ENCODE measurements at regions not wholly inside any gene's neighbourhood (a gene's known extent, or its start where the extent isn't known, plus 50 kb on each side); places are given as distances from the start of the nearest gene placed in this dataset.

DNA sequence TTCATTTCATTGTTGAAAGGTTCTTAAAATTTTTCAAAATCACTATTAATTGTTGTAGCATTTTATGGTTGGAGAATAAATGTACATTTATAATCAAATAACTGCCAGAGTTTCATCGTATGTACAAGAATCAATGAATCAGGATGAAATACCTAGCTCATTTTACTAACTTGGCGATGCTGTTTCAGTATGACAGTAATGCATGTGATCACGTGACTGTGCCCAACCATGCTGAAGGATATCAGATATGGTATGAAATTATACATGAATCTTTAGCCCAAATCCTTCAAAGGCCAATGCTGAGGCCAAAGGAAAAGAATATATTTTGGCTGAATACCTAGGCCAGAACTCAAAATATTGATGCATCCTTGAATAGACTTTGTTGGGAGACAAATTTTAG, 288.3 kb upstream of the TGFBR2 start:
- H4K5ac ChIP-seq (ENCODE audit: insufficient read length, low read depth, low read length): no peak overlapping the region
- H3K4me2 ChIP-seq (ENCODE audit: insufficient read depth in 1 of 2, low read depth in 2 of 2, low read length in 2 of 2): no peak overlapping the region
- H4K8ac ChIP-seq (ENCODE audit: extremely low read depth, insufficient read depth, low read length): no peak overlapping the region
- no peak overlapping the region for H3K18ac ChIP-seq (ENCODE audit: extremely low read depth, low read length)
- H3K79me2 ChIP-seq (ENCODE audit: control insufficient read depth in 1 of 2, insufficient read depth in 2 of 2, low read length in 2 of 2): no peaks in the 10 kb centered on the region
- no peak overlapping the region for H2AFZ ChIP-seq (ENCODE audit: low read length)
- peaks cover 0 to 4% of the 10 kb centered on the region in 2 experiments; a peak in 1 of 4 replicates for H3K9me3 ChIP-seq (ENCODE audit: insufficient read depth in 2 of 2, low read depth in 1 of 2, low read length in 1 of 2)
- H2BK120ac ChIP-seq (replicated peaks; ENCODE audit: low read depth, low read length): no peak overlapping the region
- H4K91ac ChIP-seq (replicated peaks; ENCODE audit: insufficient read length, low read length): no peak overlapping the region
- H3K56ac ChIP-seq (replicated peaks; ENCODE audit: insufficient read length, low read depth, low read length): no peak overlapping the region
- no peaks in the 10 kb centered on the region for H4K20me1 ChIP-seq (replicated peaks in 1 of 2; ENCODE audit: control insufficient read depth in 1 of 2, insufficient read depth in 2 of 2, low read length in 2 of 2)
- H2BK5ac ChIP-seq (ENCODE audit: low read depth, low read length): no peak overlapping the region
- CTCF ChIA-PET (ENCODE audit: partially characterized antibody): interaction anchor here (1.0 to 1.2 kb wide), 2 partner anchors 16 to 375 kb away, joined by 3 to 4 read pairs; no protein-coding TSS in a partner anchor
- no peak overlapping the region for H3K4me3 ChIP-seq (ENCODE audit: extremely low read depth in 1 of 4, insufficient read depth in 2 of 4, low read depth in 3 of 4, low read length in 4 of 4)
- H3K79me1 ChIP-seq (ENCODE audit: low read depth, low read length): no peaks in the 10 kb centered on the region
- FAIRE-seq: no peak
- no peak overlapping the region for H3K23ac ChIP-seq (ENCODE audit: insufficient read length)
- H2BK12ac ChIP-seq (ENCODE audit: low read depth, low read length): no peak overlapping the region
- WGBS, 2 experiments (ENCODE audit: extremely low coverage in 1 of 2, insufficient coverage in 1 of 2, insufficient read length in 1 of 2, insufficient replicate concordance in 2 of 2, low coverage in 1 of 2, low lambda C conversion rate in 2 of 2, missing lambda C conversion rate in 1 of 2): 96% methylated on average over 3 of the region's 3 CpGs; no CpG with 5 or more reads in 1 of the 2 experiments
- no peak for TF ChIP-seq NRF1 (IDR thresholded peaks at IDR 0.05; ENCODE audit: low read depth, low read length)
- no peak for TF ChIP-seq CREB1 (IDR thresholded peaks at IDR 0.05)
- no peak for TF ChIP-seq TAF7 (optimal IDR thresholded peaks at IDR 0.05; ENCODE audit: borderline replicate concordance, low read depth, low read length)
- TF ChIP-seq BRCA1 (IDR thresholded peaks at IDR 0.05; ENCODE audit: low read depth, low read length): no peak
- no peak for TF ChIP-seq RAD21 (IDR thresholded peaks at IDR 0.05 in 1 of 2, conservative IDR thresholded peaks at IDR 0.05 in 1 of 2; ENCODE audit: low read depth in 2 of 2, low read length in 2 of 2)
- no peak for TF ChIP-seq POLR2AphosphoS5 (IDR thresholded peaks at IDR 0.05; ENCODE audit: low read depth, low read length)
- TF ChIP-seq ZNF274 (IDR thresholded peaks at IDR 0.05; ENCODE audit: borderline replicate concordance, extremely low read depth, low read length): no peak
- TF ChIP-seq SIX5 (IDR thresholded peaks at IDR 0.05; ENCODE audit: low read depth, low read length): no peak
- TF ChIP-seq, protein P1, sequence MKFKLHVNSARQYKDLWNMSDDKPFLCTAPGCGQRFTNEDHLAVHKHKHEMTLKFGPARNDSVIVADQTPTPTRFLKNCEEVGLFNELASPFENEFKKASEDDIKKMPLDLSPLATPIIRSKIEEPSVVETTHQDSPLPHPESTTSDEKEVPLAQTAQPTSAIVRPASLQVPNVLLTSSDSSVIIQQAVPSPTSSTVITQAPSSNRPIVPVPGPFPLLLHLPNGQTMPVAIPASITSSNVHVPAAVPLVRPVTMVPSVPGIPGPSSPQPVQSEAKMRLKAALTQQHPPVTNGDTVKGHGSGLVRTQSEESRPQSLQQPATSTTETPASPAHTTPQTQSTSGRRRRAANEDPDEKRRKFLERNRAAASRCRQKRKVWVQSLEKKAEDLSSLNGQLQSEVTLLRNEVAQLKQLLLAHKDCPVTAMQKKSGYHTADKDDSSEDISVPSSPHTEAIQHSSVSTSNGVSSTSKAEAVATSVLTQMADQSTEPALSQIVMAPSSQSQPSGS (IDR thresholded peaks at IDR 0.05; ENCODE audit: low read length): no peak
- TF ChIP-seq PHF8 (conservative IDR thresholded peaks at IDR 0.05; ENCODE audit: low read depth, low read length): no peak
- H3K9ac ChIP-seq (replicated peaks in 1 of 4; ENCODE audit: extremely low read depth in 1 of 4, low read depth in 3 of 4, low read length in 3 of 4): no peak overlapping the region
- no peak overlapping the region for H3K14ac ChIP-seq (ENCODE audit: insufficient read length)
- H3K27ac ChIP-seq (ENCODE audit: low read depth, low read length): no peak overlapping the region
- H2BK20ac ChIP-seq (ENCODE audit: low read length): no peak overlapping the region
- POLR2A ChIA-PET (ENCODE audit: partially characterized antibody): no interaction called here
- no peak for DNase-seq (ENCODE audit: low read depth in 1 of 2, low spot score in 2 of 2)
- no peak overlapping the region for H2AK5ac ChIP-seq (ENCODE audit: low read depth, low read length)
- no peaks in the 10 kb centered on the region for H3K27me3 ChIP-seq (replicated peaks in 1 of 4; ENCODE audit: control insufficient read depth in 3 of 4, extremely low read depth in 1 of 4, insufficient read depth in 3 of 4, low read length in 3 of 4)
- H3K36me3 ChIP-seq (ENCODE audit: control insufficient read depth in 2 of 4, insufficient read depth in 4 of 4, low read length in 3 of 4): no peaks in the 10 kb centered on the region; a peak in 1 of 8 replicates
- no peak overlapping the region for H3K4ac ChIP-seq (replicated peaks; ENCODE audit: insufficient read length, low read depth, low read length)
- H3K4me1 ChIP-seq (replicated peaks in 1 of 4; ENCODE audit: control insufficient read depth in 3 of 4, insufficient read depth in 4 of 4, low read length in 3 of 4): peaks cover 0 to 5% (median 0%) of the 10 kb centered on the region in 4 experiments; a peak in 1 of 7 replicates
- H3K23me2 ChIP-seq (ENCODE audit: low read depth, low read length): no peaks in the 10 kb centered on the region
- H2BK15ac ChIP-seq (ENCODE audit: low read length): no peak overlapping the region
